Lower lobe of right lung (tissue), 2 donors: ENCODE measurements at regions not wholly inside any gene's neighbourhood (a gene's known extent, or its start where the extent isn't known, plus 50 kb on each side); places are given as distances from the start of the nearest gene placed in this dataset.

Source experiments
- ATAC-seq, 2 donors: fragments of 200-7000 bp; cut with Tn5 transposase; one replicate each; pipeline ENCODE4 v1.9.1; 2020 to 2022; ENCODE audit warnings: mild to moderate bottlenecking in 2 of 2, moderate library complexity in 2 of 2
- DNase-seq: peaks from one replicate; pipeline ENCODE4 v3.0.0-alpha.2; 2020
- H3K27ac ChIP-seq: fragments of 200-600 bp; one replicate; pipeline ENCODE4 v1.8.0; 2022
- H3K27me3 ChIP-seq: fragments of 200-600 bp; one replicate; pipeline ENCODE4 v1.8.0; 2022; ENCODE audit warnings: low read depth
- H3K36me3 ChIP-seq: fragments of 200-600 bp; one replicate; pipeline ENCODE4 v1.8.0; 2022; ENCODE audit warnings: mild to moderate bottlenecking
- H3K4me1 ChIP-seq: fragments of 200-600 bp; one replicate; pipeline ENCODE4 v1.8.0; 2022
- H3K4me3 ChIP-seq: fragments of 200-600 bp; one replicate; pipeline ENCODE4 v1.8.0; 2022; ENCODE audit warnings: mild to moderate bottlenecking
- H3K9me3 ChIP-seq: fragments of 200-600 bp; one replicate; pipeline ENCODE4 v1.8.0; 2022
- CTCF ChIP-seq: fragments of 200-600 bp; IDR thresholded peaks from one replicate; pipeline ENCODE4 v1.8.0; 2022; ENCODE audit warnings: antibody characterized with exemption, mild to moderate bottlenecking
- intact Hi-C: fragments of 100-400 bp; cut with DNase I; formaldehyde crosslinking; loops from one replicate; pipeline ENCODE4 v1.11.0; 2022
- donor health status: DM: no; HTN: yes; CAD: no; lungs with severe emphysema.

DNA sequence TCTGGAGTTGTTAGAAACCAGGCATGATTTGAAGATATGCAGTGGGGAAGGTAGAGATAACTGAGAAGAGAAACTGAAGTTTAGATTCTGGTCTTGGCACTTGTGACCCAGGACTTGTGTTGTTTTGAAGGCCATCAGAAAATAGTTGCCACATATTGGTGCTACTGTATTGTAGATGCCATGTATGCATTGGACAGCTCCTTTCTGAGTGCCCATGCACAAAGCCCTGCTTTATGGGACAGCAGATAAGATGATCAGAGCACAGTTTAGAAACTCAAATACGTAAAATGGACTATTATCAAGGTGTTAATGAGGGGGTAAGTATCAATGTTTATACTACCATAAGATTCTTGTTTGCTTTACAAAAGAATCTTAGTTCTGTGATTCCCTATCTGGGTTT is 84.9 kb downstream of the KIF4B start:
- Histone ChIP-seq H3K36me3 (no peaks in the 10 kb centered on the region), H3K4me3 (no peak overlapping the region), H3K27me3 (no peaks in the 10 kb centered on the region), H3K4me1 (no peaks in the 10 kb centered on the region), H3K9me3 (no peaks in the 10 kb centered on the region), H3K27ac (no peak overlapping the region)
- ATAC-seq: no peak
- no peak for TF ChIP-seq CTCF
- intact Hi-C loops: no loop called here
- no peak for DNase-seq

GRCh38 chr5:155101697-155102096 is 88.1 kb downstream of the KIF4B start:
- DNase-seq: no peak
- no peaks in the 10 kb centered on the region for H3K9me3 ChIP-seq
- intact Hi-C loops: no loop called here

GRCh38 chr5:155103146-155103545 is 89.6 kb downstream of the KIF4B start:
- intact Hi-C loops: no loop called here
- DNase-seq (no peak), ATAC-seq (no peak)
- H3K9me3 ChIP-seq: no peaks in the 10 kb centered on the region
- TF ChIP-seq CTCF: no peak
- no peaks in the 10 kb centered on the region for H3K4me1 ChIP-seq
- H3K4me3 ChIP-seq: no peak overlapping the region
- H3K27ac ChIP-seq: no peak overlapping the region
- H3K36me3 ChIP-seq: no peaks in the 10 kb centered on the region
- no peaks in the 10 kb centered on the region for H3K27me3 ChIP-seq

More at GRCh38 chr5:155101697-155102096, 88.1 kb downstream of the KIF4B start:
- Histone ChIP-seq H3K4me1 (no peaks in the 10 kb centered on the region), H3K27me3 (no peaks in the 10 kb centered on the region), H3K4me3 (no peak overlapping the region), H3K27ac (no peak overlapping the region), H3K36me3 (no peaks in the 10 kb centered on the region)
- ATAC-seq: no peak
- TF ChIP-seq CTCF: no peak

DNA sequence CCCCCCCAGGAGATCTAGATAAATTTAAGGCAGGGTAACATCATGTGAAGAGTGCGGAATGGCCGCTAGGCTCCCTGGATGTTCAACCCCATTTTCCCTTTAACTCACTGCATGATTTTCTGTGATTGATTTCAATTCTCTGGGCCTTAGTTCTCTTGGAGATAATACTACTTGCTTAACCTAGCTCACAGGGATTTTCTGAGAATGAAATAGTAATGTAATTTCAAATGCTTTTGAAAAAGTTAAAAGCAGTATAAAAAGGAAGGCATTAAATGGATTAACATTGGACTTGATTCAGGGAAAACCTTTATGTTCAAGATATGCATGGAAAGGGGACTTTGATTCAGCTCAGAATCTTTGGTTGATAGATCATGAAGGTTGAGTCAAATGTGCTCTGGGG is 90.9 kb downstream of the KIF4B start:
- TF ChIP-seq CTCF: no peak

GRCh38 chr5:155106221-155106620 is 92.7 kb downstream of the KIF4B start:
- Histone ChIP-seq H3K27ac (no peak overlapping the region), H3K4me1 (no peaks in the 10 kb centered on the region)

More for the DNA sequence above, 90.9 kb downstream of the KIF4B start:
- intact Hi-C loops: no loop called here
- DNase-seq (no peak), ATAC-seq (no peak)
- H3K9me3 ChIP-seq: no peaks in the 10 kb centered on the region
- no peaks in the 10 kb centered on the region for H3K4me1 ChIP-seq
- H3K4me3 ChIP-seq: no peak overlapping the region
- no peak overlapping the region for H3K27ac ChIP-seq
- H3K27me3 ChIP-seq: no peaks in the 10 kb centered on the region
- no peaks in the 10 kb centered on the region for H3K36me3 ChIP-seq

More at GRCh38 chr5:155106221-155106620, 92.7 kb downstream of the KIF4B start:
- DNase-seq (no peak), ATAC-seq (no peak)
- Histone ChIP-seq H3K27me3 (no peaks in the 10 kb centered on the region), H3K36me3 (no peaks in the 10 kb centered on the region), H3K9me3 (no peaks in the 10 kb centered on the region), H3K4me3 (no peak overlapping the region)
- no peak for TF ChIP-seq CTCF
- intact Hi-C loops: no loop called here
